ENCODE measurements at regions not wholly inside any gene's neighbourhood (a gene's known extent, or its start where the extent isn't known, plus 50 kb on each side); places are given as distances from the start of the nearest gene placed in this dataset.

DNA sequence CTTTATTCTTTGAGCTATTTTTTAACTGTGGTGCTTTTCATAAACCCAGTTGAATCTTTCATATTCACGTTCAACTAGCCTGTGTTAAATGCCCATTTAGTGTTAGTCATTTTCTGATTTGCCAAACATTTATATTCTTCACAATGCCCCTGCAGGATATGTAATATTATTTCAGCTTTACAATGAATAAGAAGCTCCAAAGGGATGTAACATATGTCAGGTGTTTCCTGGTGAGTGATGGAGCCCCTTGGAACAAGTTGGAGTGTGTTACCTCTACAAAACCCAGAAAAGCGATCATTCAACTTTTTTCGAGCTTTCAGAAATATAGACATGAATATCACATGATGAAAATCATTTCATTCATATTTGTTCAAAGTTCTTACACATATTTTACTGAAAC lies 471.0 kb upstream of the CDH2 start:
- no peak for TF ChIP-seq CTCF (conservative IDR thresholded peaks at IDR 0.05; ENCODE audit: low read depth, low read length)
- no peak overlapping the region for H2AFZ ChIP-seq (ENCODE audit: low read depth)

DNA sequence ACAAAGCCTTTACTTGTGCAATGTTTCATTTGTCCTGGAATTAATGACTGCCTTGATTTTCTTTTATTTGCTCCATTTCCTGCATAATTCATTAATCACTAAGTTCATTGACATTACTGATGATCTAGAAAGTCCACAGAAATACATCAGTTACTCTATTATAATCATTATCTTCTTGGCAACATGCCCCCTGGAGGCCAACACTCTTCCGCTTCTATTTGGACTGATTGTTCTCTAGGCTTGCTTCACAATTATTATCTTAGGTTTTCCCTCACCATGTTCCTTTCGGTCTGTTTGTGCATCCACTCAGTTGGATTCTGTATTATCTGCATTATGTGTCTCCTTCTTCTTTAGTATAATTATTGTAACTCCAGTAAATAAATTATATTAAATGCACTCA lies 461.0 kb upstream of the CDH2 start:
- no peak overlapping the region for H3K4me3 ChIP-seq (IDR thresholded peaks at IDR 0.05; ENCODE audit: insufficient read depth, low read depth, low read length)
- no peak overlapping the region for H3K27ac ChIP-seq
- H3K9ac ChIP-seq = no peak overlapping the region
- no peak for TF ChIP-seq CTCF (conservative IDR thresholded peaks at IDR 0.05; ENCODE audit: low read depth, low read length)
- H3K4me1 ChIP-seq (ENCODE audit: low read depth, poor library complexity, severe bottlenecking) = no peaks in the 10 kb centered on the region
- no peaks in the 10 kb centered on the region for H3K36me3 ChIP-seq (ENCODE audit: insufficient read depth)
- no peaks in the 10 kb centered on the region for H3K79me2 ChIP-seq (ENCODE audit: insufficient read depth, low read depth)
- H3K27me3 ChIP-seq (ENCODE audit: insufficient read depth, low read depth) = no peaks in the 10 kb centered on the region
- H3K4me2 ChIP-seq = no peak overlapping the region
- H4K20me1 ChIP-seq (ENCODE audit: insufficient read depth) = no peaks in the 10 kb centered on the region
- no peak overlapping the region for H2AFZ ChIP-seq (ENCODE audit: low read depth)

More for the DNA sequence above, 471.0 kb upstream of the CDH2 start:
- Histone ChIP-seq H3K27ac (no peak overlapping the region), H3K79me2 (ENCODE audit: insufficient read depth, low read depth) (no peaks in the 10 kb centered on the region), H3K4me1 (ENCODE audit: low read depth, poor library complexity, severe bottlenecking) (no peaks in the 10 kb centered on the region), H3K4me3 (IDR thresholded peaks at IDR 0.05; ENCODE audit: insufficient read depth, low read depth, low read length) (no peak overlapping the region), H3K4me2 (no peak overlapping the region), H4K20me1 (ENCODE audit: insufficient read depth) (no peaks in the 10 kb centered on the region), H3K27me3 (ENCODE audit: insufficient read depth, low read depth) (no peaks in the 10 kb centered on the region), H3K9ac (no peak overlapping the region), H3K36me3 (ENCODE audit: insufficient read depth) (no peaks in the 10 kb centered on the region)

- H3K27ac ChIP-seq = no peak overlapping the region
- no peak overlapping the region for H2AFZ ChIP-seq (ENCODE audit: low read depth)
- H3K9ac ChIP-seq = no peak overlapping the region
- no peaks in the 10 kb centered on the region for H3K4me1 ChIP-seq (ENCODE audit: low read depth, poor library complexity, severe bottlenecking)
- no peaks in the 10 kb centered on the region for H4K20me1 ChIP-seq (ENCODE audit: insufficient read depth)
- no peak overlapping the region for H3K4me3 ChIP-seq (IDR thresholded peaks at IDR 0.05; ENCODE audit: insufficient read depth, low read depth, low read length)
- no peaks in the 10 kb centered on the region for H3K36me3 ChIP-seq (ENCODE audit: insufficient read depth)
- no peaks in the 10 kb centered on the region for H3K79me2 ChIP-seq (ENCODE audit: insufficient read depth, low read depth)
- no peaks in the 10 kb centered on the region for H3K27me3 ChIP-seq (ENCODE audit: insufficient read depth, low read depth)
- TF ChIP-seq CTCF (conservative IDR thresholded peaks at IDR 0.05; ENCODE audit: low read depth, low read length) = no peak
- H3K4me2 ChIP-seq = no peak overlapping the region
Measured at GRCh38 chr18:28635530-28635929, 458.6 kb upstream of the CDH2 start.

DNA sequence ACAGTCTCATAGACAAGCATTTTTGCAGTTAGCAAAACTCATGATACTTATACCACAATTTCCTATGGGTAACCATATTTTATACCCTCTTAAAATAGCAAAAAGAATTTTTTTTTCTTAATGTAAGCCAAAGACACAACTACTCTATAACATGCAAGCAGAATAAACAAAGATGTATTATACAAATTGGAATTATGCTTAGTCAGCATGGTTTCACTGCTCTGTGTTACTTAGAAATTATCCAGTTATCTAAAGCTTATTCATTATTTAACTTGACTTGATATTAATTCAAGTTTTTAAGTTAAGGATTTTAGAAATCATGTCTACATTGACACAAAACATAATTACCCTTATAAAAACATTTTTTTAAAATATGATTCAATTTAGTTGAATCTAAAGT lies 449.8 kb upstream of the CDH2 start:
- Histone ChIP-seq H3K27ac (no peak overlapping the region), H2AFZ (ENCODE audit: low read depth) (no peak overlapping the region), H3K27me3 (ENCODE audit: insufficient read depth, low read depth) (0 out of 2 replicates have a peak, but pooled peaks cover 3% of the 10 kb centered on the region), H3K4me1 (ENCODE audit: low read depth, poor library complexity, severe bottlenecking) (no peaks in the 10 kb centered on the region), H3K4me2 (no peak overlapping the region), H3K79me2 (ENCODE audit: insufficient read depth, low read depth) (no peaks in the 10 kb centered on the region), H3K4me3 (IDR thresholded peaks at IDR 0.05; ENCODE audit: insufficient read depth, low read depth, low read length) (no peak overlapping the region), H3K9ac (no peak overlapping the region), H4K20me1 (ENCODE audit: insufficient read depth) (no peaks in the 10 kb centered on the region), H3K36me3 (ENCODE audit: insufficient read depth) (no peaks in the 10 kb centered on the region)
- no peak for TF ChIP-seq CTCF (conservative IDR thresholded peaks at IDR 0.05; ENCODE audit: low read depth, low read length)
